ENCODE measurements at regions not wholly inside any gene's neighbourhood (a gene's known extent, or its start where the extent isn't known, plus 50 kb on each side); places are given as distances from the start of the nearest gene placed in this dataset.

- DNase-seq (ENCODE audit: low spot score): no peak
Observed at GRCh38 chr12:64931321-64931720, 106.9 kb downstream of the TBC1D30 start.

- DNase-seq (ENCODE audit: low spot score): no peak
Observed at GRCh38 chr12:64931981-64932380, 107.5 kb downstream of the TBC1D30 start.

GRCh38 chr12:64933791-64934190, 109.3 kb downstream of the TBC1D30 start:
- no peak for DNase-seq (ENCODE audit: low spot score)

- no peak for DNase-seq (ENCODE audit: low spot score)
Observed at GRCh38 chr12:64937452-64937851, 113.0 kb downstream of the TBC1D30 start.

GRCh38 chr12:64938179-64938578, 113.7 kb downstream of the TBC1D30 start:
- DNase-seq (ENCODE audit: low spot score): no peak

- no peak for DNase-seq (ENCODE audit: low spot score)
Observed at GRCh38 chr12:64943686-64944085, 119.2 kb downstream of the TBC1D30 start.

GRCh38 chr12:64944966-64945365, 120.5 kb downstream of the TBC1D30 start:
- DNase-seq (ENCODE audit: low spot score): peak; percentile 34

GRCh38 chr12:64946132-64946829, 121.8 kb downstream of the TBC1D30 start:
- no peak for DNase-seq (ENCODE audit: low spot score)

- DNase-seq (ENCODE audit: low spot score): no peak
Observed at GRCh38 chr12:64950711-64951298, 126.4 kb downstream of the TBC1D30 start.

GRCh38 chr12:64951944-64952343, 127.5 kb downstream of the TBC1D30 start:
- no peak for DNase-seq (ENCODE audit: low spot score)

GRCh38 chr12:64955746-64956145, 131.3 kb downstream of the TBC1D30 start:
- DNase-seq (ENCODE audit: low spot score): no peak

GRCh38 chr12:64965920-64966319, 141.5 kb downstream of the TBC1D30 start:
- no peak for DNase-seq (ENCODE audit: low spot score)

- no peak for DNase-seq (ENCODE audit: low spot score)
Observed at GRCh38 chr12:64968989-64969819, 144.8 kb downstream of the TBC1D30 start.

GRCh38 chr12:64976131-64976530, 145.0 kb downstream of the WIF1 start:
- no peak for DNase-seq (ENCODE audit: low spot score)

- DNase-seq (ENCODE audit: low spot score): no peak
Observed at GRCh38 chr12:64983771-64984278, 137.3 kb downstream of the WIF1 start.

- no peak for DNase-seq (ENCODE audit: low spot score)
Observed at GRCh38 chr12:64991121-64991611, 129.9 kb downstream of the WIF1 start.

- DNase-seq (ENCODE audit: low spot score): no peak
Observed at GRCh38 chr12:64992116-64992515, 129.0 kb downstream of the WIF1 start.

GRCh38 chr12:64992641-64993040, 128.5 kb downstream of the WIF1 start:
- no peak for DNase-seq (ENCODE audit: low spot score)

GRCh38 chr12:64993461-64993860, 127.6 kb downstream of the WIF1 start:
- no peak for DNase-seq (ENCODE audit: low spot score)

GRCh38 chr12:64995816-64996215, 125.3 kb downstream of the WIF1 start:
- no peak for DNase-seq (ENCODE audit: low spot score)

GRCh38 chr12:64997858-64998257, 123.2 kb downstream of the WIF1 start:
- no peak for DNase-seq (ENCODE audit: low spot score)

- DNase-seq (ENCODE audit: low spot score): no peak
Observed at GRCh38 chr12:64998371-64999147, 122.5 kb downstream of the WIF1 start.
